HepG2 (cell line): ENCODE measurements at regions not wholly inside any gene's neighbourhood (a gene's known extent, or its start where the extent isn't known, plus 50 kb on each side); places are given as distances from the start of the nearest gene placed in this dataset.

Source experiments
- ATAC-seq: fragments of 200-7000 bp; cut with Tn5 transposase; 3 replicates; pipeline ENCODE4 v1.9.1; 2020; ENCODE audit warnings: mild to moderate bottlenecking, moderate library complexity
- BruUV-seq: library from RNA; stranded (reverse); fragments of 400-500 nt; replicated peaks from 2 replicates; lab custom pipeline; 2021; lab: Mats Ljungman, UMichigan
- CTCF ChIA-PET: fragments of 300-600 bp; formaldehyde crosslinking; extraction: SDS; loops from one replicate; lab custom pipeline; 2021; ENCODE audit warnings: low total read pairs, inconsistent platforms, low intra/inter-chr PET ratio; lab: Yijun Ruan, JAX
- POLR2A ChIA-PET: fragments of 350-600 bp; sonication (Branson Sonifier 250); formaldehyde crosslinking; loops from one replicate; lab custom pipeline; 2020; ENCODE audit warnings: antibody characterized with exemption, inconsistent platforms; lab: Yijun Ruan, JAX
- DNase-seq: peaks from one replicate; pipeline ENCODE4 v3.0.0-alpha.2; 2015; ENCODE audit warnings: low spot score
- FAIRE-seq: peaks from 3 replicates; lab custom pipeline; 2011; peaks lifted over from hg19 to GRCh38; lab: Jason Lieb, UNC
- H2AFZ ChIP-seq: one replicate; pipeline ENCODE4 v1.6.1; 2011; ENCODE audit warnings: low read length, inconsistent platforms
- H3K27ac ChIP-seq: fragments of 300-600 bp; 3 replicates; pipeline ENCODE4 v1.8.0; 2011; ENCODE audit warnings: mixed run types, mild to moderate bottlenecking, mixed read lengths, low read length, inconsistent platforms; ENCODE audit not compliant: insufficient read depth; ENCODE audit errors: extremely low read length
- H3K27me3 ChIP-seq, 2 experiments: fragments of 200-600 bp in 1 of 2; 2 replicates in 1 of 2; 3 replicates in 1 of 2; pipeline versions ENCODE4 v1.6.0 to v1.8.0; 2011; ENCODE audit warnings: low read length in 2 of 2, mild to moderate bottlenecking in 2 of 2, moderate library complexity in 2 of 2, inconsistent platforms in 1 of 2; ENCODE audit not compliant: insufficient read depth in 2 of 2, control insufficient read depth in 1 of 2
- H3K36me3 ChIP-seq, 2 experiments: fragments of 200-600 bp in 1 of 2; replicated peaks in 1 of 2; 2 replicates in 1 of 2; 3 replicates in 1 of 2; pipeline versions ENCODE4 v1.5.1 to v1.8.0; 2011; ENCODE audit warnings: low read length in 2 of 2, inconsistent platforms in 1 of 2; ENCODE audit not compliant: insufficient read depth in 2 of 2, control insufficient read depth in 1 of 2
- H3K4me1 ChIP-seq: 2 replicates; pipeline ENCODE4 v1.5.1; 2012; ENCODE audit warnings: low read length, inconsistent platforms; ENCODE audit not compliant: insufficient read depth
- H3K4me2 ChIP-seq: 2 replicates; pipeline ENCODE4 v1.6.0; 2011; ENCODE audit warnings: low read depth, low read length, inconsistent platforms
- H3K4me3 ChIP-seq, 3 experiments: fragments of 200-600 bp in 1 of 3; sonication (generic), shearing (Covaris generic) in 1 of 3; replicated peaks in 1 of 3; 2 replicates each; pipeline ENCODE4 v1.5.1; 2011 to 2016; ENCODE audit warnings: low read length in 3 of 3, inconsistent platforms in 2 of 3, low read depth in 2 of 3, mild to moderate bottlenecking in 2 of 3, control low read depth in 1 of 3, mixed read lengths in 1 of 3; ENCODE audit not compliant: insufficient read depth in 1 of 3
- H3K79me2 ChIP-seq: one replicate; pipeline ENCODE4 v1.6.1; 2011; ENCODE audit warnings: low read length, inconsistent platforms; ENCODE audit not compliant: insufficient read depth
- H3K9ac ChIP-seq: 2 replicates; pipeline ENCODE4 v1.6.0; 2011; ENCODE audit warnings: mild to moderate bottlenecking, low read depth, low read length, inconsistent platforms; ENCODE audit not compliant: insufficient read depth
- H3K9me3 ChIP-seq: 2 replicates; pipeline ENCODE4 v1.5.1; 2012; ENCODE audit warnings: mild to moderate bottlenecking, low read length
- H4K20me1 ChIP-seq: 2 replicates; pipeline ENCODE4 v1.6.0; 2011; ENCODE audit warnings: inconsistent platforms, mild to moderate bottlenecking, low read length, moderate library complexity; ENCODE audit not compliant: insufficient read depth
- AKNA ChIP-seq: sonication (generic); formaldehyde crosslinking; IDR thresholded peaks from 2 replicates; pipeline ENCODE4 v1.4.0; 2020; ENCODE audit warnings: missing genetic modification reagents, borderline replicate concordance
- SKIL ChIP-seq: sonication (generic); formaldehyde crosslinking; IDR thresholded peaks from 2 replicates; pipeline ENCODE4 v1.8.0; 2022; ENCODE audit warnings: missing genetic modification reagents, mild to moderate bottlenecking, moderate library complexity, borderline replicate concordance
- TCF7L2 ChIP-seq: IDR thresholded peaks from 2 replicates; pipeline ENCODE4 v1.6.1; 2011; ENCODE audit warnings: mild to moderate bottlenecking, low read depth, low read length, moderate library complexity
- THAP9 ChIP-seq: sonication (generic); formaldehyde crosslinking; IDR thresholded peaks from 2 replicates; pipeline ENCODE4; 2020; ENCODE audit warnings: missing genetic modification reagents, mild to moderate bottlenecking, borderline replicate concordance
- ZFP41 ChIP-seq: sonication (generic); formaldehyde crosslinking; IDR thresholded peaks from 2 replicates; pipeline ENCODE4 v1.4.0; 2020; ENCODE audit warnings: mild to moderate bottlenecking, missing genetic modification reagents, borderline replicate concordance
- ZNF138 ChIP-seq: sonication (generic); formaldehyde crosslinking; IDR thresholded peaks from 2 replicates; pipeline ENCODE4 v1.5.0; 2020; ENCODE audit warnings: mild to moderate bottlenecking, low read depth, missing genetic modification reagents
- ZNF576 ChIP-seq: sonication (generic); formaldehyde crosslinking; IDR thresholded peaks from 2 replicates; pipeline ENCODE4 v1.4.0; 2020; ENCODE audit warnings: mild to moderate bottlenecking, missing genetic modification reagents
- ZNF703 ChIP-seq: sonication (generic); formaldehyde crosslinking; IDR thresholded peaks from 2 replicates; pipeline ENCODE4 v1.5.1; 2020; ENCODE audit warnings: missing genetic modification reagents, mild to moderate bottlenecking, moderate library complexity, borderline replicate concordance
- ZNF883 ChIP-seq: sonication (generic); formaldehyde crosslinking; IDR thresholded peaks from 2 replicates; pipeline ENCODE4 v1.5.1; 2020; ENCODE audit warnings: mild to moderate bottlenecking, missing genetic modification reagents; ENCODE audit errors: not compliant biosample characterization
- WGBS: methylation state at CpG from one replicate; pipeline ENCODE4 v1.1.6; 2017; ENCODE audit warnings: low lambda C conversion rate; 5-methylcytosine and 5-hydroxymethylcytosine counted together
- in situ Hi-C: cut with HindIII; loops from 2 replicates; pipeline ENCODE4 v1.10.0; 2017; ENCODE audit warnings: low pct_unique_long_range_greater_than_20kb; ENCODE audit not compliant: extremely low pct_ligation_motif_present
- intact Hi-C: fragments of 100-400 bp; cut with micrococcal nuclease; formaldehyde crosslinking; loops from one replicate; pipeline ENCODE4 v1.10.0; 2022; ENCODE audit not compliant: unreplicated experiment

- Histone ChIP-seq H3K4me2 (no peak overlapping the region), H3K4me3 (no peak overlapping the region), H3K27ac (no peak overlapping the region), H3K36me3 (no peaks in the 10 kb centered on the region), H4K20me1 (no peaks in the 10 kb centered on the region), H2AFZ (no peak overlapping the region), H3K27me3 (peaks cover 0 to 10% of the 10 kb centered on the region in 2 experiments; a peak in 2 of 5 replicates), H3K9me3 (no peaks in the 10 kb centered on the region), H3K9ac (no peak overlapping the region), H3K4me1 (no peaks in the 10 kb centered on the region), H3K79me2 (no peaks in the 10 kb centered on the region)
- in situ Hi-C loops (no loop called here), intact Hi-C loops (no loop called here)
- POLR2A ChIA-PET: no interaction called here
- no peak for FAIRE-seq
- CTCF ChIA-PET: no interaction called here
- TF ChIP-seq ZNF703 (CRISPR knock-in tag) (no peak), ZNF576 (CRISPR knock-in tag) (no peak), SKIL (no peak), ZFP41 (CRISPR knock-in tag) (no peak), ZNF883 (no peak), THAP9 (CRISPR knock-in tag) (no peak), ZNF138 (CRISPR knock-in tag) (no peak), AKNA (CRISPR knock-in tag) (no peak), TCF7L2 (no peak)
- ATAC-seq: no peak
- WGBS: 6% methylated on average over 11 of the region's 12 CpGs
- no TSS peak for BruUV-seq
- DNase-seq: no peak
These were observed 447.5 kb downstream of the AACS start for GRCh38 chr12:125512541-125513298.
